ENCODE measurements at regions not wholly inside any gene's neighbourhood (a gene's known extent, or its start where the extent isn't known, plus 50 kb on each side); places are given as distances from the start of the nearest gene placed in this dataset.
"Not testable (repeated sequence)": the region's sequence is repeated elsewhere in the genome, so short reads cannot be mapped to it uniquely, and the experiment has no call there.

- not testable (repeated sequence) for DNase-seq (ENCODE audit: low read depth); H3K4me3 ChIP-seq (ENCODE audit: low read depth, low read length)
Measured at GRCh38 chr2:156254637-156255067, 77.9 kb downstream of the NR4A2 start.

- H3K4me3 ChIP-seq (ENCODE audit: low read depth, low read length): no peak overlapping the region
- TF ChIP-seq CTCF (IDR thresholded peaks at IDR 0.05; ENCODE audit: insufficient read depth, low read length): no peak
- DNase-seq (ENCODE audit: low read depth): no peak
Measured at GRCh38 chr2:156253765-156254164, 78.8 kb downstream of the NR4A2 start.

- no peak for TF ChIP-seq CTCF (IDR thresholded peaks at IDR 0.05; ENCODE audit: insufficient read depth, low read length)
- no peak for DNase-seq (ENCODE audit: low read depth)
- no peak overlapping the region for H3K4me3 ChIP-seq (ENCODE audit: low read depth, low read length)
Measured at GRCh38 chr2:156242874-156243273, 89.6 kb downstream of the NR4A2 start.

GRCh38 chr2:156237558-156237957, 95.0 kb downstream of the NR4A2 start:
- no peak overlapping the region for H3K4me3 ChIP-seq (ENCODE audit: low read depth, low read length)
- no peak for TF ChIP-seq CTCF (IDR thresholded peaks at IDR 0.05; ENCODE audit: insufficient read depth, low read length)
- no peak for DNase-seq (ENCODE audit: low read depth)

- no peak for DNase-seq (ENCODE audit: low read depth)
- H3K4me3 ChIP-seq (ENCODE audit: low read depth, low read length): no peak overlapping the region
- no peak for TF ChIP-seq CTCF (IDR thresholded peaks at IDR 0.05; ENCODE audit: insufficient read depth, low read length)
Measured at GRCh38 chr2:156229724-156230362, 102.7 kb downstream of the NR4A2 start.

GRCh38 chr2:156223328-156223727, 109.2 kb downstream of the NR4A2 start:
- DNase-seq (ENCODE audit: low read depth); H3K4me3 ChIP-seq (ENCODE audit: low read depth, low read length): not testable (repeated sequence)

GRCh38 chr2:156221703-156222102, 110.8 kb downstream of the NR4A2 start:
- TF ChIP-seq CTCF (IDR thresholded peaks at IDR 0.05; ENCODE audit: insufficient read depth, low read length): no peak
- no peak for DNase-seq (ENCODE audit: low read depth)
- no peak overlapping the region for H3K4me3 ChIP-seq (ENCODE audit: low read depth, low read length)

- no peak for DNase-seq (ENCODE audit: low read depth)
- TF ChIP-seq CTCF (IDR thresholded peaks at IDR 0.05; ENCODE audit: insufficient read depth, low read length): no peak
- H3K4me3 ChIP-seq (ENCODE audit: low read depth, low read length): no peak overlapping the region
Measured at GRCh38 chr2:156219491-156220100, 112.9 kb downstream of the NR4A2 start.
